ENCODE measurements at regions not wholly inside any gene's neighbourhood (a gene's known extent, or its start where the extent isn't known, plus 50 kb on each side); places are given as distances from the start of the nearest gene placed in this dataset.

GRCh38 chr9:16341177-16341576 is 529.3 kb downstream of the BNC2 start:
- Mint-ChIP-seq H3K4me3 (no peak overlapping the region), H3K27ac (no peak overlapping the region), H3K9me3 (no peaks in the 10 kb centered on the region), H3K4me1 (peaks cover 19% of the 10 kb centered on the region), H3K36me3 (ENCODE audit: low read depth) (no peaks in the 10 kb centered on the region), H3K27me3 (ENCODE audit: insufficient read depth) (no peaks in the 10 kb centered on the region)
- Histone ChIP-seq H3K9ac (ENCODE audit: extremely low read depth, low read length, poor library complexity, severe bottlenecking) (no peak overlapping the region), H3K27ac (ENCODE audit: low read depth, low read length) (no peak overlapping the region), H3K27me3 (ENCODE audit: control insufficient read depth, insufficient read depth, low read length, poor library complexity, severe bottlenecking) (no peaks in the 10 kb centered on the region), H3K36me3 (ENCODE audit: control insufficient read depth, insufficient read depth, low read length) (no peaks in the 10 kb centered on the region), H3K9me3 (ENCODE audit: control insufficient read depth, low read length) (no peaks in the 10 kb centered on the region), H3K4me1 (ENCODE audit: control insufficient read depth, insufficient read depth, low read length) (no peaks in the 10 kb centered on the region), H3K4me3 (ENCODE audit: low read length) (no peak overlapping the region)
- WGBS, 2 experiments (ENCODE audit: insufficient coverage in 1 of 2, insufficient read length in 1 of 2) = 88 to 94% methylated on average over 1 to 2 of the region's 2 CpGs
- no peak for DNase-seq
- no peak for TF ChIP-seq CTCF (conservative IDR thresholded peaks at IDR 0.05)

DNA sequence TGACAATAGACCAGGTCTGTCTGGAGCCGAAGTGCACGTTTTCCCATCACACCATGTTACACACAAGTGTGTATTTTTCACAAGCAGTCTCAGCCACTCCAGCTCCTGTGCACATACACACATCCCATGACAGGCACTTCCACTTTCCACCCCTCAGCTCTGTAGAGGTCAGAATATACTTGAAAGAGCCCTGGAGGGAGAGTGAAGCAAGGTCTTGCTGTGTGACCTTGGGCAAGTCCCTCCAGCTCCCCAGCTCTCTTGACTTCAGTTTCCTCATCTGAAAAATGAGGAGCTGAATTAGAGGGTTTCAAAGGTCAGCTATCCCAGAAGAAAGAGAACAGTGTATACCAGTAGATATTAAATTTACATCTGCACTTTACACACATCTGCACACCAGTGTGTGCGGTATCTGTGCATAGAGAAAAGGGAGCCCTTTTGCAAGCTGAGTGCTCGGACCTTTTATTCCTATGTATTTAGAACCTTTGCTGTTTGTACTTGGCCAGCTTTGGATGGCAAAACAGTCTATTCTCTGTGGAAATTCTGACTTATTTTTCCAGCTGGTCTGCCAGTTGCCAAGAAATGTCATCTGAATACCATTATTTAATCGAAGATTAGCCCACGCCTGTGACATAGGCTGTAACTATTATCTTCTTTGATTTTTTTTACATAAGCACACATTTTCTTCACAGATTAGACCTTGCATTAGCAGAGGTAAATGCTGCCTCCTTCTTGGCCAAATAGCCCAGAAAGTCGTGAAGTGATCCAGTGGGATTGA is 528.0 kb downstream of the BNC2 start:
- TF ChIP-seq CTCF (conservative IDR thresholded peaks at IDR 0.05) = no peak
- Histone ChIP-seq H3K36me3 (ENCODE audit: control insufficient read depth, insufficient read depth, low read length) (no peaks in the 10 kb centered on the region), H3K9me3 (ENCODE audit: control insufficient read depth, low read length) (no peaks in the 10 kb centered on the region), H3K27ac (ENCODE audit: low read depth, low read length) (no peak overlapping the region), H3K27me3 (ENCODE audit: control insufficient read depth, insufficient read depth, low read length, poor library complexity, severe bottlenecking) (no peaks in the 10 kb centered on the region), H3K4me1 (ENCODE audit: control insufficient read depth, insufficient read depth, low read length) (no peaks in the 10 kb centered on the region), H3K4me3 (ENCODE audit: low read length) (no peak overlapping the region), H3K9ac (ENCODE audit: extremely low read depth, low read length, poor library complexity, severe bottlenecking) (no peak overlapping the region)
- no peak overlapping the region for H3K27ac Mint-ChIP-seq
- H3K9me3 Mint-ChIP-seq = no peaks in the 10 kb centered on the region
- no peak overlapping the region for H3K4me3 Mint-ChIP-seq
- H3K36me3 Mint-ChIP-seq (ENCODE audit: low read depth) = no peaks in the 10 kb centered on the region
- peaks cover 2% of the 10 kb centered on the region for H3K27me3 Mint-ChIP-seq (ENCODE audit: insufficient read depth)
- WGBS, 2 experiments (ENCODE audit: insufficient coverage in 1 of 2, insufficient read length in 1 of 2) = 92 to 97% methylated on average over 7 of the region's 7 CpGs
- no peak for DNase-seq
- H3K4me1 Mint-ChIP-seq = peaks cover 19% of the 10 kb centered on the region

- H3K27me3 ChIP-seq (ENCODE audit: control insufficient read depth, insufficient read depth, low read length, poor library complexity, severe bottlenecking) = no peaks in the 10 kb centered on the region
- WGBS, 2 experiments (ENCODE audit: insufficient coverage in 1 of 2, insufficient read length in 1 of 2) = 91% methylated on average over 8 to 12 of the region's 12 CpGs
- DNase-seq = no peak
- H3K4me3 ChIP-seq (ENCODE audit: low read length) = no peak overlapping the region
- H3K36me3 ChIP-seq (ENCODE audit: control insufficient read depth, insufficient read depth, low read length) = no peaks in the 10 kb centered on the region
- H3K9me3 ChIP-seq (ENCODE audit: control insufficient read depth, low read length) = no peaks in the 10 kb centered on the region
- H3K36me3 Mint-ChIP-seq (ENCODE audit: low read depth) = no peaks in the 10 kb centered on the region
- no peaks in the 10 kb centered on the region for H3K9me3 Mint-ChIP-seq
- H3K4me3 Mint-ChIP-seq = no peak overlapping the region
- H3K4me1 Mint-ChIP-seq = peaks cover 19% of the 10 kb centered on the region
- H3K27ac ChIP-seq (ENCODE audit: low read depth, low read length) = no peak overlapping the region
- no peak overlapping the region for H3K9ac ChIP-seq (ENCODE audit: extremely low read depth, low read length, poor library complexity, severe bottlenecking)
- no peaks in the 10 kb centered on the region for H3K4me1 ChIP-seq (ENCODE audit: control insufficient read depth, insufficient read depth, low read length)
- H3K27me3 Mint-ChIP-seq (ENCODE audit: insufficient read depth) = peaks cover 2% of the 10 kb centered on the region
- no peak overlapping the region for H3K27ac Mint-ChIP-seq
- TF ChIP-seq CTCF (conservative IDR thresholded peaks at IDR 0.05) = no peak
Measured at GRCh38 chr9:16343249-16344237, 526.9 kb downstream of the BNC2 start.
